ENCODE measurements at regions not wholly inside any gene's neighbourhood (a gene's known extent, or its start where the extent isn't known, plus 50 kb on each side); places are given as distances from the start of the nearest gene placed in this dataset.
"Not testable (repeated sequence)": the region's sequence is repeated elsewhere in the genome, so short reads cannot be mapped to it uniquely, and the experiment has no call there.

- no peak for DNase-seq
Measured at GRCh38 chr4:184280137-184280536, 62.5 kb upstream of the ENPP6 start.

GRCh38 chr4:184279496-184280061 is 61.9 kb upstream of the ENPP6 start:
- DNase-seq: no peak

GRCh38 chr4:184277769-184278168 is 60.1 kb upstream of the ENPP6 start:
- not testable (repeated sequence) for DNase-seq

- DNase-seq: not testable (repeated sequence)
Measured at GRCh38 chr4:184277010-184277409, 59.3 kb upstream of the ENPP6 start.

GRCh38 chr4:184276346-184276745 is 58.7 kb upstream of the ENPP6 start:
- not testable (repeated sequence) for DNase-seq

- no peak for DNase-seq
Measured at GRCh38 chr4:184275766-184276165, 58.1 kb upstream of the ENPP6 start.

- no peak for DNase-seq
Measured at GRCh38 chr4:184274286-184274951, 56.7 kb upstream of the ENPP6 start.

GRCh38 chr4:184273166-184274147 is 55.8 kb upstream of the ENPP6 start:
- DNase-seq: no peak

GRCh38 chr4:184270808-184271413 is 53.2 kb upstream of the ENPP6 start:
- no peak for DNase-seq

- no peak for DNase-seq
Measured at GRCh38 chr4:184269879-184270430, 52.3 kb upstream of the ENPP6 start.

- no peak for DNase-seq
Measured at GRCh38 chr4:184268584-184269160, 51.0 kb upstream of the ENPP6 start.

- peak; percentile 36 for DNase-seq
Measured at GRCh38 chr4:184267673-184268583, 50.3 kb upstream of the ENPP6 start.

Data from NCI-H748 treated with DMSO at 0.1 percent for 48 hours (cell line).